Astrocyte of the spinal cord (primary cell): ENCODE measurements at regions not wholly inside any gene's neighbourhood (a gene's known extent, or its start where the extent isn't known, plus 50 kb on each side); places are given as distances from the start of the nearest gene placed in this dataset.
"Not testable (repeated sequence)": the region's sequence is repeated elsewhere in the genome, so short reads cannot be mapped to it uniquely, and the experiment has no call there.

Experiments used
- DNase-seq: peaks from one replicate; pipeline ENCODE4 v3.0.0; 2011; ENCODE audit warnings: low read depth, low spot score
- H3K4me3 ChIP-seq: 2 replicates; pipeline ENCODE4 v1.5.1; 2011; ENCODE audit warnings: low read depth, mild to moderate bottlenecking, low read length, moderate library complexity
- CTCF ChIP-seq: IDR thresholded peaks from 2 replicates; pipeline ENCODE4 v1.5.1; 2012; ENCODE audit warnings: low read depth, mild to moderate bottlenecking, low read length, inconsistent platforms
- in situ Hi-C: cut with HindIII; loops from 2 replicates; pipeline ENCODE4 v1.10.0; 2017; ENCODE audit warnings: low sequenced_read_pairs

- TF ChIP-seq CTCF, result no peak
- in situ Hi-C loops, result no loop called here
- DNase-seq, result no peak
- H3K4me3 ChIP-seq, result no peak overlapping the region
These were observed 118.8 kb downstream of the MEX3B start for GRCh38 chr15:81926981-81927380.

- no peak overlapping the region for H3K4me3 ChIP-seq
- DNase-seq, result no peak
- TF ChIP-seq CTCF, result no peak
- in situ Hi-C loops, result no loop called here
These were observed 121.1 kb downstream of the MEX3B start for GRCh38 chr15:81924729-81925128.

GRCh38 chr15:81923561-81924350, 122.1 kb downstream of the MEX3B start:
- TF ChIP-seq CTCF, result no peak
- in situ Hi-C loops, result no loop called here
- no peak for DNase-seq
- no peak overlapping the region for H3K4me3 ChIP-seq

- no peak overlapping the region for H3K4me3 ChIP-seq
- no peak for TF ChIP-seq CTCF
- no peak for DNase-seq
- in situ Hi-C loops, result no loop called here
These were observed 123.7 kb downstream of the MEX3B start for GRCh38 chr15:81922143-81922542.

- no peak for DNase-seq
- in situ Hi-C loops, result no loop called here
- TF ChIP-seq CTCF, result no peak
- no peak overlapping the region for H3K4me3 ChIP-seq
These were observed 124.7 kb downstream of the MEX3B start for GRCh38 chr15:81921163-81921562.

GRCh38 chr15:81918767-81919166, 127.1 kb downstream of the MEX3B start:
- not testable (repeated sequence) for H3K4me3 ChIP-seq

GRCh38 chr15:81916451-81916850, 129.4 kb downstream of the MEX3B start:
- DNase-seq, result no peak
- no peak for TF ChIP-seq CTCF
- no peak overlapping the region for H3K4me3 ChIP-seq
- in situ Hi-C loops, result no loop called here

More at GRCh38 chr15:81918767-81919166, 127.1 kb downstream of the MEX3B start:
- in situ Hi-C loops, DNase-seq: not testable (repeated sequence)
